HS-27A (cell line): ENCODE measurements at regions not wholly inside any gene's neighbourhood (a gene's known extent, or its start where the extent isn't known, plus 50 kb on each side); places are given as distances from the start of the nearest gene placed in this dataset.
"Not testable (repeated sequence)": the region's sequence is repeated elsewhere in the genome, so short reads cannot be mapped to it uniquely, and the experiment has no call there.

Source experiments
- DNase-seq: peaks from one replicate; pipeline ENCODE4 v3.0.0-alpha.2; 2012; ENCODE audit warnings: low read depth, missing footprints

DNA sequence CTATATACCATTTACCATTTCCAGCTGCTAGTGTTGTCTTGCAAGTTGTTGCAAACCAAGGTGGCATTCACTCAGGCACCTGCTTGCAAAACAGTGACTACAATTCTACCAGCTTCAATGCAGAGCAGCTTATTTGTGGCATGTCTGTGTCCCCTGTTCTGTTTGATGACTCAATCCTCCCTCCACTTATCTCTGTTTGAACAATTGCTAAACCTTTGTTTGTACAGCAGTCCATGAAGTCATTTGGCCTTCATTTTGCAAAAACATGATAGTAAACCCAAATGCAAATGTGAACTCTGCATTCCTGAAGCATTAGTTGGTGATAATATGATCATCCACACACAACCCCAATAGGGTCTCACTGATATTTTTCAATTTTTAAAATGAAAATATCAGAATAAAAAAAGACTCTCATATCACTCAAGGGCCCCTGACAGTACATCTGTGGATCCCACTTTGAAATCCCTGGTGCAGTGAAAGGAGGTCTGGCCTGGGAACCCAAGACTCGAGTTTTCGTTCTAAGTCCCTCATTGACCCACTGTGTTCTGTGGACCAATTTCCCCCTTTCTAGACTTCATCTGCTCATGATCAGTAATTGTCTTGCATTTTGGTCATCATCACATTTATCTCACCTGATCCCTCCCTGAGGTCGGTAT is 425.4 kb downstream of the RPS24 start:
- DNase-seq: peak; percentile 3

DNA sequence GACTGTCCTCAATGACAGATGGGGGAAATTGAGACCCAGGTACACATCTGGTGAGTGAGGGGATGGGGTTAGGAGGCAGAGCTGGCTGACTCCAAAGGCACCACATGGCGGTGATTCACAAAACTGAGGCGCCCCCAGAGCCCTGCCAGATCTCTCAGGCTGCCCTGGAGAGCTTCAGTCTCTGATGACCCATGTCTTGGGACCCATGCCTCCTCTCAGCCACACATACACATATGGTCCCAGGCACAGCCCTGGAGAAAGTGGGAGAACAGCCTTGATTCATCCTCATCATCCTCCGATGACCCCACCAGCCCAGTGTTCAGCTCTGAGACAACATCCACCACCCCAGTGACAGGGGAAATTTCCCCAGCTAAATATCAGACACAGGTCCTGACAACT is 426.0 kb downstream of the RPS24 start:
- DNase-seq: no peak

DNA sequence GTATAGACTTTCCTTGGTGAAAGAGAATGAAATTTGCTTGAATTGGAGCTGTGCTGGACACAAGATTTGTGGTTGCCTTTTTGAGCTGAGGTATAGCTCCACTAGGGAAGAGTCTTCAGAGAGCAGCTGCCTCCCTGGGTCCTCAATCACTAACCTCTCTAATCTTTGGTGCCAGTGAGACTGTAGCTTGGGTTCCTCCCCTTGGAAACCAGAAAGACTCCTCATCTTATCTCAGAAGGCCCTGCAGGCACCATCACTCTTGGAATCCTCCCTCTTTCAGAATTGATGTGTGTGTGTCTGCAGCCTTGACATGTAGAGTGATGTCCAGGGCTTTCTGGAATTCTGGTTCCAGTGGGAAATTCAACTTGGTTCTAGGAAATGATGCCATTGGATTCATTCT is 426.5 kb downstream of the RPS24 start:
- DNase-seq: no peak

DNA sequence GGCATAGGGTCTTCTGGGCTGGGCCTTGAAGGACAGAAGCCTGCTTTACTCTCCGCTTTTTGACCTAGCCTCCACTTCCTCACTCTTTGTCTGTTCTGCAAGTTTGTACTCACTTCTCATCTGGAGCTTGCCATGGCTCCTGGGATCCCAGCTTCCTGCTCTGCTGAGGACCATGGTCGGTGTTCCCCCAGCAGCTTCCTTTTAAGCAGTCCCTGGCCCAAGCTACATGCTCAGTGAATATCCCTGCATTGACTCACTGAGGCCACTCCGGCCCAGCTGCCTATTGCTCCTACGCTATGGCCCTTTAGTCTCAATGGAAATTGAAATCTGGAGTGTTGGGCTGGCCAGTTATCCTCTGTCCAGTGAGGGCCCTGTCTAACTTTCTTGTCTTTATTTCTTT is 427.7 kb downstream of the RPS24 start:
- no peak for DNase-seq

DNA sequence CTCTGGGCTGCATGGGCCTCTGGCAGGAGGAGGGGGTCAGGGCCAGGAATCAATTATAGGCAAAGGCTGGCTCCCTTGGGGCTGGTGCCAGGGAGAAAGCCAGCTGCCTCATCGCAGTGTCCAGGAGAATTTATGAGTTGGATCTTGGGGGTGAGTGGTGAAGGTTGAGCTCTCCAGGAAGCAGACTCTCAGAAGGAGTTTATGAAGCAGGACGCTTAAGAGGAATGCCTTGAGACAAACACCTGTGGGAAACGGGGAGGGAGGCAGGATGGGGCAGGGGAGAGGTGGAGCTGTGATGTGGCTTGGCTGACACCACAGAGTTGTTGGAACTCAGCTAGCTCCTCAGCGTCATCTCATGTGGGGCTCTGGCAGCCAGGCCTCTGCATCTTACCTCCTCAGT is 428.5 kb downstream of the RPS24 start:
- no peak for DNase-seq

DNA sequence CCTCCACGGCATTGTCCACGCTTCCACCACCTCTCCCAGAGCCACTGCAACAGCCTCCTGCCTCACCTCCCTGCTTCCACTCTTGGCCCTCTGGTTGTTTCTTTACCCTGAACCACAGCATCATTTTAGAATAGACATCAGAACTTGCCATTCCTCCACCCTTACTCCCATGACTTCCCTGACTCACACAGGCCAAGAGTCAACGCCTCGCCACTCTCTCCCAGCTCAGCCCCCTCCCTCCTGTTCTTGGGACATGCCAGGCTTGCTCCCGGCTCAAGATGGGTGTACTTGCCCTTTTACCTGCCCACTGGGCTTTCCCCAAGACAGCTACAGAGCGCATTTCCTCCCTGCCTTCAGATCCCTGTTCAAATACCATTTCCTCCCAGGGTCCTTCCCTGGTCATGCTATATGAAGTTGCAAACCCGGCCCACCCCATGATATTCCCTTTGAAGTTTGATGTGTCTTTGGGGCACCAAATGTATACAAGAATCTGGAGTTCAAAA is 429.1 kb downstream of the RPS24 start:
- DNase-seq: no peak

DNA sequence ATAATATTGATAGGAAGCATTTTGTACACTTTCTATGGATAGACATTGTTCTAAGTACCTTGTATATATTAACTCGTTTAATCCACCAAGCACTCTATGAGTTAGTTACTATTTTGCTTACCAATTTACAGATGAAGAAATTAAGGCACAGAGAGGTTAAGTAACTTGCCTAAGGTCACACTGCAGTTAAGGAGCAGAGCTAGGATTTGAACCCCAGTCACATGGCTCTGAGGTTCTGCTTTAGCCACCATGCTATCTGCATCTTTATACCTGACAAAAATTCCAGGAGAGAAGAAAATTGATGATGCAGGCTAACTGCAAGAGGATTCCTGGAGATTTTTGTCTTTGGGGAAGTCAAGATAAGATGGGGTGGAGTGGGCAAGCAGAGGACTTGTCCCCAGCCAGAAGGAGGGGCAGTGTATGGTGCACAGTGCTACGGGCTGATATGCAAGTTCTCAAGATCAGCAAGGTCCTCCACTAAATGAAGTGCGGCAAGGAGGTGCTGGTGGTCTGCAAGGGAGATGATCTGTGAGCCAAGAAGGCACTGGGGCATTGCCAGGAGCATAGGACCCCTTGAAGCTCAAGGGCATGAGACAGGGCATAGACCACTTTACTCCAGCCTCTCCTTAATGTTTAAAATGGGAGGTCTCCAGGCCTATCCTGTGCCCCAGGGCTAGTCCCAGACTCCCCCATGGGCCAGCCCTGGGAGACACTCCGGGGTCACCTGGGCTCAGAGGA is 430.6 kb downstream of the RPS24 start:
- DNase-seq: no peak

DNA sequence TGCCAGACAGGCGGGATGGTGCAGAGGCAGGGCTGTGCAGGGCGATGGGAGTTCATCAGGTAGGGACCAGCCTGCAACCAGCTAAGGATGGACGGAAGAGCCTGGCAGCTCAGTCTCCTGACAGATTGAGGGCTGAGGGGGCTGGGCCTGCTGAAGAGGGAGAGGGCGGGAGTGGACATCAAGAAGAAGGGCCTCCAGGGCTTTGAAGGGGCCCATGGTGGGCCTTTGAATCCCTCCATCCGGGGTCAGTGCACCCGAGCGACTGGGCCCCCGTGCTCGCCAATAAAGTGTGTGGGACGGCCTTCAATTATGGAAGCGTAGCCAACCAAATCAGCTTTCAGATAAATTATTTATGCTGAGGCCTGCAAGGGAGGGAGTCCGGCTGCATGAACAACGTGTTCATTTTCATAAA is 431.2 kb downstream of the RPS24 start:
- no peak for DNase-seq

DNA sequence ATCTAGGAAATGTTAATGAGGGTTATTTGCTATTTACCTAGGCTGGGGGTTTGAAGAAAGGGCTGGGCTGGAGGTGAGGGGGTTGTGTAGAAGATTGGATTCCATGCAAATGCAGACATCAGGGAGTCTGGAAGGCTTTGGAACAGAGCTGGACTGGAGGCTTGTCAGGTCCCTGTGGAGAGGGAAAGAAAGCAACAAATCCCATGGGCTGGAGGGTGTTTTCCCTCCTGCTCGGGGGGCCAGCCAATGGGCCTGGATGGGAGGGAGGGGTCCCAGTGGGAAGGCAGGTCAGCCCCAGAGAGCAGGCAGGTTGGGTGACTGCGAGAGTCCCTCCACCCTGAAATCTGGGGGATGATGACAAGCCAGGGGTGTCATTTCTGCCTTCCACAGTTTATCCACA is 431.8 kb downstream of the RPS24 start:
- DNase-seq: no peak

DNA sequence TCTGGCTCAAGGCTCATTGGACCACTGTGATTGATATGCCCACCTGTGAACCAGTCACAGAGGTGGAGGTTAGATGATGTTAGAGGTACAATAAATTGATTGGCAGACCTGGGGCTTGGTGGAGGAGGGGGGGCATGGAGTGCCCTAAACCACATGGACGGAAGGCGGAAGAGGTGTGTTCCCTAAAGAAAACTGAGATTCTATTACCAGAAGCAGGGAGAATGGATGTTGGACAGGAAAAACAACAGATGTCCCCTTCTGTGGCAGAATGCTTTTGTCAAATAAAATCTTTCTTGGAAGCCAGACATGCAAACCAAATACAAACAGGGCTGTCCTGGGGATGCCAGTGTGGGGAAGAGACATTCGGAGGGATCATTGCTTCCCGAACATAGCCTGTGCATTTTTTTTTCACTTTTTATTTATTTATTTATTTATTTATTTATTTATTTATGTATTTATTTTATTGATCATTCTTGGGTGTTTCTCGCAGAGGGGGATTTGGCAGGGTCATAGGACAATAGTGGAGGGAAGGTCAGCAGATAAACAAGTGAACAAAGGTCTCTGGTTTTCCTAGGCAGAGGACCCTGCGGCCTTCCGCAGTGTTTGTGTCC is 433.9 kb downstream of the RPS24 start:
- no peak for DNase-seq

DNA sequence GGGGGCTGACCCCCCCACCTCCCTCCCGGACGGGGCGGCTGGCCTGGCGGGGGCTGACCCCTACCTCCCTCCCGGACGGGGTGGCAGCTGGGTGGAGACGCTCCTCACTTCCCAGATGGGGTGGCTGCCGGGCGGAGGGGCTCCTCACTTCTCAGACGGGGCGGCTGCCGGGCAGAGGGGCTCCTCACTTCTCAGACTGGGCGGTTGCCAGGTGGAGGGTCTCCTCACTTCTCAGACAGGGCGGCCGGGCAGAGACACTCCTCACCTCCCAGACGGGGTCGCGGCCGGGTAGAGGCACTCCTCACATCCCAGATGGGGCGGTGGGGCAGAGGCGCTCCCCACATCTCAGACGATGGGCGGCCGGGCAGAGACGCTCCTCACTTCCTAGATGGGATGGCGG is 435.1 kb downstream of the RPS24 start:
- not testable (repeated sequence) for DNase-seq

DNA sequence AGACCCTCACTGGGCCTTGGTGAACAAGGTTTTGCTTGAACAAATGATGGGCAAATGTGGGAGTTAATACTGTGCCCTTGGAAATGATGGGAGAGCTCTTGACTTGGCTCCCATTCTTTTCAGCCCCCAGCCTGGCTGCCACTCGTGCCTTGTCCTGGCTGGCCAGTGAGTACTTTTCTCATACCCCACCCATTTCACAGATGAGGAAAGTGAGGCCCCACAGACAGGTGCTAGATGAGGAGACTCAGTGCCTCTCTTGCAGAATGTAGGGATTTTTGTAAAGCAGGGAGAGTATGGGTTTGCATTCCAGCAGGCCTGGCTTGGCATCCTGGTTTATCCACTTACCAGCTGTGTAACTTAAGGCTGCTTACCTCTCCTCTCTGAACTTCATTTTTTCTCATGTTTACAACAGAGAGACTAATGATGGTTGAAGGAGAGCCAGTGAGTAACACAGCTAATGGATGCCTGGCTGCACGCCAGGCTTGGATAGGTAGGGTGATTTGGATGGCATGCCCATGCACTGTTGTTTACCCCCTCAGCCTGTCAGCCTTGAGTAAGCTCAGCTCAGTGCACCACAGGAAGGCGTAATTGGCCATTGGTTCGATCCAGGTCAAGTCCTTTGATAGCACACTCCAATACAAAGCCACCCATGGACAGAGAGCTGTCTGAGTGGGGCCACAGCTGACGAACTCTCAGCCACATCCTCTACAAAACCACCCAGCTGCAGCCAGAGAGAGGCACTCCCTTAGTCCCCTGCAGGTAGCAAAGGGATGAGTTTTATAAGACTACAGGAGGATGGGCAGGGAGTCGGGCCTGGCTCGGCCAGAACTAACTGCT is 436.8 kb downstream of the RPS24 start:
- DNase-seq: no peak

DNA sequence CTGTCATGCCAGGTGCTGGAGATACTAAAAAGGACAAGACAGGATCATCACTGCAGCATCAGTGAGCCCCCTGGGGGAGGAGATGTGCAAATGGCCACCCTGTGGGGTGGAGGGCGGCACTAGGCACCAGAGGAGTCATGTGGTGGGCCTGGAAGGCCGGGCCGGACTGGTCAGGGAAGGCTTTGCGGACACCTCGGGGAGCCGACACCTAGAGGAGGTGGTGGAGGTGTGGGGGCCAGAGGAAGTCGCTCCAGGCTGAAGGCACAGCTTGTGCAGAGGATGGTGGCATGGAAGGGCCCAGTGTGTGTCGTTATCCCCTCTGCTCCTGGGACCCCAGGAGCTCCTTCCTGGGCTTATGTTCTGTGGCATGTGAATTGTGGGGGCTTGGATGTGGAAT is 437.7 kb downstream of the RPS24 start:
- DNase-seq: no peak

DNA sequence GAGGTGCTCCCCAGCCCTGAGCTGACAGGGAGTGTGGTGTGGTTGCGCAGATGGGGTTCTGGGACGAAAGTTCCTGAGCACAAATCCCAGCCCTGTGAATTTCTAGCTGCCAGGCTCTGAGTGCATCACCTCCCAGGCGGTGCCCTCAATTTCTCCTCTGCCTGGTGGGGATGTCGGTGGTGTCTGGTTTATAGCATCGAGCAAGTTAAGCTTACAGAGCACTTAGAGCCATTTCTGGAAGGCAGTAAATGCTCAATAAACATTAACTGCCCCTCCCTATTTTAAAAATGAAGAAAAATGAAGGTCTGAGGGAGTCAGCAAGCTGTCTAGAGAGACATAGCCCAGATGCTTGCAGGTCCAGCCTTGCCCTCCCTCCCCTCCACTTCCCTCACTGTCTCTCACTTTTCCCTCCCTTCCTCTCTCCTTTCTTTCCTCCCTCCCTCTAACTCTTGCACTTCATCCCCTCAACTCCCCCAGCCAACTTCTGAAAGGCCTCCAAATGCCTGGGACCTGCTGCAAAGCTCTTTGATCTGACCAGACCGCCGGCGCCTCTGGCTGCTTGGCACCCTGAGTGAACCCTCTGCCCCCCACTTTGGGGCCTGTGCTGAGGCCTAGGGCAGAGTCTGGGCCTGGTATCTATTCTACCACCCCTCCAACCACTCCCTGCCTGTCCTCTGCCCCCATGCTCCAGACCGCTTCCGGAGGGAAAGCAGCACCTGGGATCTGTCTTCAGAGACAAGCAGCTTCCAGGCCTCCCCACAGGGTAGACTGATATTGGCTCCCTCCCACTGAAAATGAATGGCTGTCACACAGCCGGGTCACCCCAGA is 438.3 kb downstream of the RPS24 start:
- no peak for DNase-seq

DNA sequence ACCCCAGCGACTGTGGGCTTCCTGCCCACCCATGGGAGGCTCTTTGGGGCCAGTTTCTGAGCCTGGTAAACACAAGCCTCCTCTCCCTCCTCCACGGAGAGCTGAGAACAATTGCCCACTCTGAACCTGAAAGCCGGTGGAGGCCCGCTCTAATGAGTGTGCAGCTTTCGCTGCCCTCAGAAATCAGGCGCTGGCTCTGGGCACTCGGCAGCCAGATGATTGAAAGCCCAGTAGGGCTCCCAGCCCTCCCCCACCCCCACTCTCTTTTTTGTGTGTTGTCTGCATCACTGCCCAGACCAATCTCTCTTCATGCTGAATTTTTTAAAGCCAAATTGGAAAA is 438.9 kb downstream of the RPS24 start:
- no peak for DNase-seq

DNA sequence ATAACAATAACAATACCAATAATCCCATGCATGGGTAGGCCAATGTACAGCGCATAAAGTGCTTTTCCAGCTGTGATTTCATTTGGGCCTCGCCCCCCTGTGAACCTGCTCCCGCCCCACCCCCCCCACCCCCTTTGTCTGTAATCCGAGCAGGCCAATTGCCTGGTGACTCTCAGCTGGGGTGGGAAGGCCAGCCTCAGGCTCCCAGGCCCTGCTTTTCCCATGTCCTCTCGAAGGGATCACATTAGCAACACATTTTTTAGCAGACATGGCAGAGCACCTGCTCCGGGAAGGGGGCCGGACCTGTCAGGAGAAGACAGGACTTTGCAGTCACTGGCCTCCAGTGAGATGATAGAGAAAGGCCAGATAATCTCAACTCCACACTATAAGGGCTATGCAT is 439.3 kb downstream of the RPS24 start:
- no peak for DNase-seq

DNA sequence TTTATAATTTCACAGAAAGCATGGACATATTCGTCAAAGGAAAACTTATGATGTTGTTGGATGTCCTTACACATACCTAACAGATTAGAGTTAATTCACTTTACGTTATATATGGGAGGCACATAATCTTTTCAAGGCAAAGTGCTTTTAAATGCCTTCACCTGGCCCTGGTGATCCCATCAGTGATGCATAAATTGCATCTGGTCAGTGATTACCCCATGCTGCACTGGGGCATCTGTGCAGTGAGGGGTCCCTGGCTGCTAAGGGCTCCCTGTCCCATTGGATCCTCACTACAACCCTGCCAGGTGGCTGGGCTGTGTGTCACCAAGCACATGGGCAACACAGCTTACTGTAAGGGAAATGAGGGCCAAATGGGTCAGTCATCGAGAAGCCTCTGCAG is 441.1 kb downstream of the RPS24 start:
- DNase-seq: no peak

DNA sequence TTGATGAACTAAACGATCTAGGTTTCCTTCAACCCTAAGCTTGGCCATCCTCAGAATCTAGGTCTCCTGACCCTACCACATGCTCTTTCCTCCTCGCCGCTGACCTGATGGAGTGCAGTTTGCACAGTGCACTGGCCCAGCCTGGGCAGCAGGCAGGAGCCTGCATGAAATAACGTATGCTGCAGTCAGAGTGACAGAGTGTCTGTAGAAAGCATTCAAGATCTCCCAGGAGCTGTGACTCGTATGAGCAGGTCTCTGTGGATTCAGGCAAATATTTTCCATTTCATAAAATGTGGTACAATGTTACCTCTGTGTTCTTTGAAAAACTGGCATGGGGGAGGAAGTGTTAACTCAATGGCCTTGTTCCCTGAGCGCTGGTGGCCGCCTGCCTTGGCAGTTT is 441.8 kb downstream of the RPS24 start:
- no peak for DNase-seq

DNA sequence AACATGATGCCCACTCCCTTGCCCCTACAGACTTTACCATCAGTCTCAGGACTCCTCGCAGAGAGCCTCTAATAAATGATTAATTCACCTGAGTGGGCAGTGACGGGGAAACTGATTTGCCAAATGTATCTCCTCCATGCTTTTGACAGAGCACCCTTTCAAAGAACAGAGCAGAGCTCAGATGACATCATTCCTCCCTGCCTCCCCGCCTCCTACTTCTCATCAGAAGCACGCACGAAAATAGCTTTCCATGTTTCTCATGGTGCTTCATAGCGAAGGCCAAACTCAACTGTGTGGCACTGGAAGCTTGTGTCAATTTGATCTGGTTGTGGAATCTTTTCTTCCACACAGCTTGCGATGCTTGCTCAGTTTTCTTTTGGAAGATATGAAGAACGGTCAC is 442.5 kb downstream of the RPS24 start:
- DNase-seq: no peak

DNA sequence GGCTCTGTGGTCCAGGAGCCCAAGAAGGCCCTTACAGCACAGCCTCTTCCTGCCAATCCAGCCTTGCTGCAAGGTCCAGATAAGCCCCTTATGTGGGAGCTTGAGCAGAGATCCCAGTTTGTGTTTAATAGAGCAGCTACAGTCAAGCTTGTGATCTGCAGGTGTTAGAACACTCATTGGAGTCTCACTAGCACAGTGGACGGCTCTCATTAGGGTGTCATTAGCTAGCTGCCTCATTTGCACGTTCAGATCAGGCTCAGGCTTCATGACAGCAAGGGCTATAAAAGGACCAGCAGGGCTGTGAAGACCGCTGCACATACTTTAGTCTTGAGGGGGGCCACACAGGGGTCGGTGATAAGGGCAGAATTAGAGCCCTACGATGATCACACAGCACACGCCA is 443.2 kb downstream of the RPS24 start:
- no peak for DNase-seq

DNA sequence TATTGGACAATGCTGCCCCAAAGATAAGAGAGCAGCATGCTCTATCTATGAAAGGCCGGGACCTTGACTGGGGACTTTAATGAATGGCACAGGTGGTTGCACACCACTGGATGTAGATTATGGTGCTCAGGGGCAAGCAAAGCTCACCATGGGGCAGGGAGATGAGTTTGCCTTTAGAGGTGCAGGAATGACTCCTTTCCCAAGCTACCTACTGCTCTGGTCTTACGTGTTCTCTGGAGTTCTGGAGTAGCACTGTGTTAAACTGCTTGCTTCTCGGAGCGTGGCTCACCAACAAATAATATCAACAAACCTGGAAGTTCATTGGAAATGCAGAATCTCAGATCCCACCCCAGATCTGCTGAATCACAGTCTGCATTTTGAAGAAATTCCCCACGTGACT is 445.3 kb downstream of the RPS24 start:
- DNase-seq: no peak

DNA sequence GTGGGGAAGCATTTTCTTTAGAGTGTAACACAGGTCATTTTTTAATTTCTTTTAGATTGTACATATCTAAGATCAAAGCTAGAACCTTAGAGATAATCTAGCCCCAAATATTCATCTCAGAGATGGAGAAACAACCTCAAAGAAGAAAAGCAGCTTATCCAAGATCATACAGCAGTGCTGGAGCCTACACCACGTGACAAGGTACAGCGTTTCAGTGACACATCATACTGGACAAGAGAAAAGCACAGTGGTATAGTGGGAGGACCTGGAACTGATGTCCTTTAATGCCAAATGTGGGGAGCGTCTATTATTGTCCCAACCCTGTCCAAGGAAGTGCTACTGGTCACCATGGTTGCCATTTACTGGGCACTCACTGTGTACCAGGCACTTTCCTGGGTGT is 445.8 kb downstream of the RPS24 start:
- DNase-seq: no peak
